Stimulated activated CD8-positive, alpha-beta memory T cell treated with anti-CD3 and anti-CD28 coated beads, Interleukin-15, amount 100 ng/mL, for 4 hours (primary cell): ENCODE measurements at regions not wholly inside any gene's neighbourhood (a gene's known extent, or its start where the extent isn't known, plus 50 kb on each side); places are given as distances from the start of the nearest gene placed in this dataset.
"Not testable (repeated sequence)": the region's sequence is repeated elsewhere in the genome, so short reads cannot be mapped to it uniquely, and the experiment has no call there.

Experiments
- DNase-seq, 2 donors: peaks; one replicate each; pipeline ENCODE4 v3.0.0-alpha.2; 2020; ENCODE audit warnings: low read depth in 2 of 2

DNA sequence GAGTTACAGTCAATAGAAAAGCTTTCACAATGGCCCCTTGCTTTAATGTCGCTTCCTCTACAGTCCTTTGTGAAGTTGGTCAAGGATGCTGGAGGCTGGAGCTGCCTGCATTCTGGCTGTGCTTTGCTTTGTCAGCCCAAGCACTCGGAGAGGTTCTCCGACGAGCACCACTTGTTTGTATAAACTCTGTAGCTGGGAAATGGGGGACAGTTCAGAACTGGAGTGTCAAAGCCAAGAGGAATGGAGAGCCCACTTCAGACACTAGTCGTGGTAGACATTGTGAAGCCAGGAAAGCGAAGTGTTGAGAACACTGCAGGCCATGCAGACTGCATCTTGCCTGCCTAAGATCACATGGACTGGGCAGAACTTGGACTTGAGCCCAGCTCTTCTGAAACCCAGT is 330.3 kb downstream of the GADD45G start:
- no peak for DNase-seq

DNA sequence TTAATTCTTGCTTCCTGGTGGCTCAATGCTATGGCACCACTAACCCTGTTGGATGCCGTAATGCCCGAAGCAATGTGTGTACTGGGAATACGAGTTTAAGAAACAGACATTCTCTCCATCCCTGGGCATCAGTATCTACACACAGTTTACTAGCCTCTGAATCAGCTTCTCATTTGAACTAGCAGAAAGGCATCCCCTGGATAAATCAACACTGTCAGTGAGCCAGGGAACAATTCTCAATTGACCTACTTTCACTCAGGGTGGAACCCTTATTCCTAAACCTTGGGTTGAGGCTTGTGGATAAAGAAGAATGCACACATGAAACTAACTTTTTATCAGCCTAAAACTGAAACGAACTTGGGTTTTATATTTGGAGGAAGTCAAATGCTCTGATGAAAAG is 331.0 kb downstream of the GADD45G start:
- DNase-seq, result no peak

DNA sequence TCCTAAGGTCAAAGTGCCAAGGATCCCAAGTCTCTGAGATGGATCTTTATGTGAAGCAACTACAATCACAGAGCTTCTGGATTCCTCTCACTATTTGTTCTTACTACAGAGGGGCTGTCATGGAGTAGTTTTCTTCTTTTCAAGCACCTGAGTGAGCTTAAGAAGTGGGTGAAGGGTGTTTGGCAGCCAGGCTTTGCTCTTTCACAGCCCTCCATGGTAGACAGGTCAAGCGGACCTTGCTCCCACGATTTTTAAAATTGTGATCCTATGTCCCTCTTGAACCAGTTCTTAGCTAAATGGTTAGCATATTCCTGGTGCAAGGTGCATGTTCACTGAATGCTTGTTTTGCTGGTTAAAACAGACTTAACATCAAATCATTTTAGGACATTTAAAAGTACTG is 332.2 kb downstream of the GADD45G start:
- no peak for DNase-seq

DNA sequence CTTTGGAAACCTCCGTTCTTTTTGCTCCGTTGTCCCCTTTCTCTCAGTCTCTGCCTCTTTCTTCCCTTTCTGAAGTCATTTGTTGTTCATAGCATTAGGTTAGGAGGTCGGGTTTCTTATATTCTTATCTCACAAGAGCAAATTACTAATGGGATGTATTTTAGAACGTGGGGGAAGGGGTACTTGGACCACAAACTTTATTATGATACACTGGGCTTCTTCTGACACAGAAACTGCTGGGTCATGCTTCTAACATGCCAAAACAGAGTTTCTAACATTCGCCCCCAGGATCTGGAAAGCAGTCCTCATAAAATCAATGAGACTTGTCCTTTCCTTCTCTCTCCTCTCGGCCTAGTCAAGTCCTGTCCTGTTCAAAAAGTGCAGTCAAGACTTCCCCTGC is 334.4 kb downstream of the GADD45G start:
- DNase-seq, result no peak

DNA sequence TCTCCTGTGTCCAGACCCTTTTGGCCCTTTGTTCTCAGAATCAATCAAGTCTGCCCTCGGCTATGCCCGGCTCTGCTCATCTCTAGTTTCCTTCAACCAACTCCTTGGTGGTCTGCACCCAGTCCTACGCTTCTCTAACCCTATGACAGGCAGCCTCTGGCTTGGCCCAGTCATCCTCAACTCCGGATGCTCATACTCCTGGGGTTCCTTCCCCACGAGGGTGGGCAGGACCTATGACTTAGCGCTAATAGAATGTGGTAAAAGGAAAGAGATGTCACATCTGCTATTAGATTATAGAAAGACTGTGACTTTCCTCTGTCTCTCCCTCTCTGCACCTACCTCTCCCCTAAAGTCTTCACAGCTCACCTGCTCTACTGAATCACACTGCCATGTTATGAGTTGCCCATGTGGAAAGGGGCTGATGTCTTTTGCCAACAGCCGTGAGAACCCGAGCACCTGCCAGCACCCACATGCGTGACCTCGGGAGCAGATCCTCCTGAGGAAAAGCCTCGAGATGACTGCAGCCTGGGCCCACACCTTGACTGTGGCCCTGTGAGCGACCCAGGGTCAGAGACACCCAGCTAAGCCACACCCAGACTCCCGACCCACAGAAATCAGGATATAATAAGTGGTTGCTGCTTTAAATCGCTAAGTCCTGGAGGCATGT is 334.9 kb downstream of the GADD45G start:
- DNase-seq, result no peak

DNA sequence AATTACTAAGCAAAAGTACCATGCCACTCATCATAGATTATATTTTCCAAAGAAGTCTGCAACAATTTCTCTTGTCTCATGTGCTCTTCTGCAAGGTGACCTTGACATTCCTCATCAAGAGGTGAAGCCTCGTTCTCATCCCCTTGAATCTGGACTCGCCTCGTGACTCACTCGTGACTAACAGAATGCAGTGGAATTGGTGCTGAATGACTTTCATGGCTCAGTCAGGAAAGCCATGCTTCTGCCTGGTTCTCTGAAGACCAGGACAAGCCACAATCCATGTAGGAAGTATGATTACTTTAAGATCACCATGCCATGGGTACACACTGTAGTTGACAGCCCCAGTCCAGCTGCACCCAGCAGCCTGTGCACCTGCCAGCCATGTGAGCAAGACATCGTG is 335.8 kb downstream of the GADD45G start:
- DNase-seq, result no peak

DNA sequence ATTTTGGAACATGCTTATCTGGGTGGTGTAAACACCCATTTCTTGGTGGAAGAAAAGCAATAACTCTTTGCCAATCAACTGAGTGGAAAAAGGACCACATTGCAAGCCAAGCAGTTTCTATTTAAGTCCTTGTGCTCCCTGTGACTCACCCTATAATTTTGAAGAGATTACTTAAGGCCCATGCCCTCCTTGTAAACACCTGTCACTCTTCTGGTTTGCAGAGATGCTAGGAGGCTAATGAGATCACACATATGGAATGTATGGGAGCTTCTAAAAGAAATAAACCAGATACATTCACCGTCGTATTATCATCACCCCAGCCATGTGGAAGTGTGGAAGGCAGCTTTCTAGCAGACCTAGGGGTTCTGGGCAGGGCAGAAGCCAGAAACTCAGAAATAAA is 337.1 kb downstream of the GADD45G start:
- DNase-seq, result no peak

DNA sequence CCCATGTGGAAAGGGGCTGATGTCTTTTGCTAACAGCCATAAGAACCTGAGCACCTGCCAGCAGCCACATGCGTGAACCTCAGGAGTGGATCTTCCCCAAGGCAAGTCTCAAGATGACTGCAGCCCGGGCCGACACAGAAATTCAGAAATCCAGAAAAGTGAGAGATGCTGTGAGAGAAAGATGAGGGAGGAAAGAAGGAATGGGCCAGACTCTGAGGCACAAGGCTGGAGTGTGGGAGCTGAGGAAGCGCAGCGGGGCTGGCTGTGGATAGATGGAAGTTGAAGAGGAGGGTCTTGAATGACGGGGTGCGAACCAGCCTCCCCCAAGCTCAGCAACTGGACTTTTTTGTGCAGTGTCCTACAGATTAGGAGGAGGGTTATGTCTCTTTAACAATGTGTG is 337.8 kb downstream of the GADD45G start:
- no peak for DNase-seq

DNA sequence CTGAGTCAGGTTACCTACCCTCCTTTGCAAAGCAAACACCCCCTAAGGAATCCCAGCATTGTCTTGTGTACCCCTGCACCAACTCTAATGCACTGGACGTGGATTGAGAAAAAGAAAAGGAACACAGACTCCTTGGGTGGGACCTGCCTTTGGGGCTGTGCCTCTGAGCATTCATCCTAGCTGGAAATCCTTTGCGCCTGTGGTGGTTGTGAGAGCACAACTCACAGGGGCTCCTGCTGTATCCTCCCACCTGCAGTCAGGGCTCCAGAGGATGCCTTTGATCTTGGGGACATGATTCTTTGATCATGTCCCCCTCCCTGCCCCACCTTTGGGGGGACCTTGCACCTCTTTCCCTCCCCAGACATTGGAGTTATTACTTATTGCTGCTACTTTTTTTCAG is 338.5 kb downstream of the GADD45G start:
- no peak for DNase-seq

DNA sequence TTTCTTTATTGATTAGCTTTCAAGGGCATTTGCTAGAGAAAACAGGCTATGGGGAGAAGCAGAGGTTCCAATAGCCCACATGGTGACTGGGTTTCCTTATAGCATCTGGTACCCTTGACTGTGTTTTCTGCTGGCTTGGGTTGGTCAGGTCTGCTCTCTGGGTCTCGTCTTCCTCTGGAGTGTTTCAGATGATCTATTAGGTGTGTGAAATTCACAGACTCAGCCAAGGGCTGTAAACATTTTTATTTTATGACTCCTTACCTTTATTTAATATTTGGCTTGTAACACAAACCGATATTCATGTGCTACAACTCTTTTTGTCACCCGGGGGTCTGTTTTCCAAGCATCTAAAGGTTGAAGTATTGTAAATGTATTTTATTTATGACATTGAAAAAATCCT is 338.9 kb downstream of the GADD45G start:
- no peak for DNase-seq

DNA sequence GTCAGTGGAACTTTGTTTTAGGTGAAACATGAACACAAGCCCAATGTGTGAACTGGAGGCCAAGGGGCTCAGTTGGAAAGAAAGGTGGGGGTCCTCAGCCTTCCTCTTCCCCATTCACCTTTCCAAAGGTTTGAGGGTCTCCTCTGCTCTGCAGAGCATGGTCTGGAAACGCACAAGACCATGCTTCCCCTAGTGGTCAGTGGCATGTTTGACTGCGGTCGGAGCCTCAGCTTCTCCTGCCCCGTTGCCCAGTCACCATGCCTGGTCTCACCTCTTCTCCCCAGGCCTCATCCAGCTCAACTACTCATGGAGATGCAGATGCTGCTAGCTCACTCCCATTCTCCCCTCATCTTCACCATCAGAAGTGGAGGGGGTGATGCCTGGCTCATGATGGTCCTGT is 340.3 kb downstream of the GADD45G start:
- no peak for DNase-seq

DNA sequence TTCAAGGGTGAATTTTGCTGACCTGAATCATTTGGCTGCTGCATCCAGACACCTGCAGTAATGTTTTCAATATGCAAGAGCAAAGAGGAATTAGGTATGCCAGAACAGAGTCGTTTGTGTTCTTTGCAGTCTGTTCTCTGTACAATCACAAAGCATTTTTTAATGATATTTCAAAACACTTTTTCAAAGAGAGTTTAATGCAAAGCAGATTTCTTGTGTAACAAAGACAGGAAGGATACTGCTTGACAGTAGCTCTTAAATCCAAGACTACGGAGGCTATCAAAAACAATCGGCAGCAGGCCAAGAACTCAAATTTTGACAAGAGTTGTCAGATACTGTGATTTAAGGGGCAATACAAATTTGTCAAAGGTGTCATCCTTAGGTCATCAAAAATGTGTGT is 341.9 kb downstream of the GADD45G start:
- DNase-seq, result no peak

DNA sequence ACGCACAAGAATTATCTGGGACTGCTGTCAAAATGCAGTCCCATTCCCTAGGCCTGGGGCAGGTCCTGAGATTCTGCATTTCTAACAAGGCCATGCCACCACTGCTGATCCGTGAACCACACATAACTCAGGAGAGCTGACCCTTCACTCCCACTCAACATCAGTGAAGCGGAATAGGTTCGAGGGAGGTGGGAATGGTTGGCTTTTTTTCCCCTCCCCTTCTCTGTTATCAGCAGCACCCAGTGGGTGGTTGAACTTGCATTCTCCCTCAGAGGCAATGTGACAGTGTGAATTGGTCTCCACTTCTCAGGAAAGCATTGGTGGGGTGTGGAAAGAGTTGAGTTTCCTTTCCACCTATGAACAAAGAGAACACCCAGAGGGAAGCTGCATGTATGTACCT is 344.3 kb downstream of the GADD45G start:
- DNase-seq, result no peak

DNA sequence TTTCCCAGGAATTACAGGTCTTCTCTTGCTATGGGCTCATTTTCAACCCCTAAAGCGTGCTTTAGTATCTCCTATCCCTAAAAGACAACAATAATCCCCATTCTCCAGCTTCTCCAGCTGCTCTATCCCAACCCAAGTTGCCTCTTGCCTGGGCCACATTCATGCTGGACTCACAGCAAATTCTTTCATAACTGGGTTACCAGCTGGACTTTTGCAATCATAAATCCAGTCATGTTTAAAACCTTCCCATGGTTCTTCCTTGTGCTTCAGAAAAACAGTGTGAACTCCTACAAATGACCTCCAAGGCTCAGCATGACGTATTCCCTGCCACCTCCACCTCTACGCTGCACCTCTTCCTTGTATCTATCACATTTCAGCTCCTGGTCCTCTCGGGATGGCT is 346.9 kb downstream of the GADD45G start:
- DNase-seq, result no peak

DNA sequence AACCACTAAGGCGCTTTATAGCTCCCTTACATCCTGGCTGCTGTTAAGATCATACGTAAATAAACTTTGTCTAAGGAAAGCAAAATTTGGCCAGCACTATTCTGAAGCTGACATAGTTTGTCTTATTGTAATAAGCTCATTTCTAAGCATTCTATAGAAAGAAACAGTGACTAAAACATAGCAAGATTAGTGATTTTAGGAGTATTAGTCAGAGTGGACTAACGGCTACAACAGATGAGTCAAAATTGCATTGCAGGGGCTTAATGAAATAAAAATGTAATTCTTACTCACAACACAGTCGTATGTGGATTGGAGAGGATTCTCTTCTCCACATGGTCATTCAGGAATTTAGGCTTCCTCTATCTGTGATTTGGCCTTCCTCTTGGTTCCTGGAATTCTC is 347.6 kb downstream of the GADD45G start:
- no peak for DNase-seq

DNA sequence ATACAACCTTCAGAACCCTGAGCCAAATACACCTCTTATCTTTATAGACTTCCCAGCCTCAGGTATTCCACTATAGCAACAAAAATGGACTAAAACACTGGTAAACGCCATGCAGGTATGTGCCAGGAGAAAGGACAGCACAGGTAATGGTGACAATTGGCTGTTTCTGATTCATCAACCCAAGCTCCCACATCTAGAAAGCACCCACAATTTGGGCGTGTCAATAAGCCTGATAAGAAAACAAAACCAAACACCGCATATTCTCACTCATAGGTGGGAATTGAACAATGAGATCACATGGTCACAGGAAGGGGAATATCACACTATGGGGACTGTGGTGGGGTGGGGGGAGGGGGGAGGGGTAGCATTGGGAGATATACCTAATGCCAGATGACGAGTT is 348.5 kb downstream of the GADD45G start:
- not testable (repeated sequence) for DNase-seq

DNA sequence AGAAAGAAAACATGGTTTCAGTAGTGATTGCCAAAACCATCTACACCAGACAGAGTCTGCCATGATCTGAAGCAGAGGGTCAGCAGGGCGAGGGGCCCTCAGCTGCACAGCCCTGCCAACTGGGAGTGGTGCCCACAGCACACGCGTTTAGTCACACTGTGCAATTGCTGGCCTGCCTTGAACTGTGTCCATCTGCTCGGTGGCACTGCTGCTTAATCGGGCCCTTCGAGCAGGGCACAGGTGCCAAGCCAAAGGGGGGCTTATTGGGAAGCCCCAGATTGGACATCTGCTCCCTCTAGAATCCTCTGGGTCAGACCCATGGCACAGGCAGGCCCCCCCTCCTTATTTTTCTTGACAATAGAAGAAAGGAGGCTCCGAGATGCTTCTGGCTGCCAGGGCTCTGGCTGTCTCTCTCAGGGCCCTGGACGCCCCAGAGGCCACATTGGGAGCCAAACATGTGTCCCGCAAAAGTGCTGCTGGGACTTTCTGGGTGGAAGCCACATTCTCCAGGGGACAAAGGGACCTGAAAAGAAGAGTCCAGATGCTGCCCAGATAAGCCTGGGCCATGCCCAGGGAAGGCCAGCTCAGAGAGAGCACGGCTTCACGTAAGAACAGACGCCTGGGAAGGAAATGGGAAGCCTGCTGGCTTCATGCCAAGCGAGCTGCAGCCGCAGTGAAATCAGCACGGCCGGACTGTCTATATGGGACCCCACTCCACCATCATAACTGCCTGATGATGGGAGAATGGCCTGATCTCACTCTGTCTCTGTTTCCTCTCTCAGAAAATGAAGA is 349.2 kb downstream of the GADD45G start:
- DNase-seq, result no peak

DNA sequence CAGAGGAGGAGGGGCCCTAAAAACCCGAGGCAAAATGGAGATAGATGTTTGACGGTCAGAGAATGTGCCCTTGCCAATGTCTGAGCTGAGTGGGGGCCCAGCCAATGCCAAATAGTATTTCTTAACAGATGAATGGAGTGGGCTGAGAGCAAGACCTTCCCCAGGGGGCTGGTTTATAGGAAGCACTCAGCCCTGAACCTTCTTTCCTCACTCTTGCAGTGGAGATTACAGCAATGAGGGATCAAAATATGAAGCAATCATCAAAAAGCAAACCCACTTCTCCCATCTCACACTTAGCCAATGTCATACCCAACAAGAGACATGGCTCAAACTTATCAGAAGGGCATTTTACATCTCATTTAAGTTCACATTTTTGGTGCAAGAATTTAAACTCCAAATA is 350.3 kb downstream of the GADD45G start:
- no peak for DNase-seq

DNA sequence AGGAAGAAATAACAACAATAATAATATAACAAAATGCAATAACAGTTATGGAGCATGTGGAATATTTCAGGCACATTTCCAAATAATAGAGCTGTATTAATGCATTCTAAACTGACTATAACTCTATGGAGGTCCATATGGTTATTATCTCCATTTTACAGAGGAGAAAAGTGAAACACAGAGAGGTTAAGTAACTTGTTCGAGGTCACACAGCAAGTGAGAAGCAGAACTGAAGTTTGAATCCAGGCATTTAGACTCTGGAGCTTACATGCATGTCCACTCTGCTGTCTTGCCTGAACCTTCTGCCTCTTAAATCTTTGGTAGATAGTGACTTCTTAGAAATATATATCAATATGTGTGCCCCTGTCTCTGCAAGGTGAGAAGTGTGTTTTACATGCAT is 350.8 kb downstream of the GADD45G start:
- no peak for DNase-seq

DNA sequence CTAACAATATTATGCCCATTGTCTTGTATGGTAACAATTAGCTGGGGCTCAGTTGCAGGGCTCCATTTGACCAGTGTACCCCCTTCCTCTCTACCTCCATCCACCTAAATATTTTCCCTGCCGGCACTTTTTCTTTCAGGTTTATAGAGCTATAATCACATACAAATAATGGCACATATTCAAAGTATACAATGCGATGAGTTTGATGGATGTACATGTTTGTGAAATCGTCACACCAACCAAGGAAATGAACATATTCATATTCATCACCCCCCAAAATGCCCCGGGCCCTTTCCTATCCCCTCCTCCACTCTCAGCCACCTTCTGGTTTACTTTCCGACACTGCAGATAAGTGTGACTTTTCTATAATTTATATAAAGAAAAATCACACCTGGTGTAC is 351.5 kb downstream of the GADD45G start:
- DNase-seq, result no peak

DNA sequence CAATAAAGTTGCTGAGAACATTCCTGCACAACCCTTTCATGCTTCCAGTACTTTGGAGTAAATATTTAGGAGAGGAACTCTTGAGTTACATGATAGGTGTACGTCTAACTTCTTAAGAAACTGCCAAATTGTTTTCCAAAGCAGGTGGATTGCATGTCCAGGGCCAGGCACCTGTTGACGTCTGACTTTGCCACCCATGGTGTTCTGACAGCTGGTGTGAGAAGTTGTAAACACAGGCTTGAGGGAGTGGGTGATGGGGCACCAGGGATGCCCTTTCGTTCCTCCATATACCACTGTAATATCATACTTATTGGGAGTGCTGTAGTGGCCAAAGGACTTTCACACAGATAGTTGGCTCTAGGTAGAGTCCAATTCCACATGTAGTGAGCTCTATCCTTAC is 352.1 kb downstream of the GADD45G start:
- DNase-seq, result no peak

DNA sequence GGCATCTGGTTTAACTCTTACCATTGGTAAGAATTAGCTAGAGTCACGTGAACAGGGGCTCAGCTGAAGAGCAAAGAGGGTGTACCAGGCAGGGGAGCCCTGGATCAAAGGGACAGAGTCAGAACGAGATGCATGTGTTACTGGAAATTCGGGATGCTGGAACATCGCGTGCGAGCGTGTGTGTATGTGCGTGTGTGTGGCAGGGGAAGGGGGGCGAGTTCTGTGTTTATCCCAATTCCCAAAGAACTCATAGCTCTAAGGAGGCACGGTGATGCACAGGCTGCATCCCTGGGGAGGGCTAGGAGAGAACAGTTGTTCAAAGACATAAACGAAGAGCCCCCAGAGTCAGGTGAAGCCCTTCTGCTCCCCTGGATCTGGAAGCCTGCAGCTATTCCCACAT is 353.3 kb downstream of the GADD45G start:
- no peak for DNase-seq

DNA sequence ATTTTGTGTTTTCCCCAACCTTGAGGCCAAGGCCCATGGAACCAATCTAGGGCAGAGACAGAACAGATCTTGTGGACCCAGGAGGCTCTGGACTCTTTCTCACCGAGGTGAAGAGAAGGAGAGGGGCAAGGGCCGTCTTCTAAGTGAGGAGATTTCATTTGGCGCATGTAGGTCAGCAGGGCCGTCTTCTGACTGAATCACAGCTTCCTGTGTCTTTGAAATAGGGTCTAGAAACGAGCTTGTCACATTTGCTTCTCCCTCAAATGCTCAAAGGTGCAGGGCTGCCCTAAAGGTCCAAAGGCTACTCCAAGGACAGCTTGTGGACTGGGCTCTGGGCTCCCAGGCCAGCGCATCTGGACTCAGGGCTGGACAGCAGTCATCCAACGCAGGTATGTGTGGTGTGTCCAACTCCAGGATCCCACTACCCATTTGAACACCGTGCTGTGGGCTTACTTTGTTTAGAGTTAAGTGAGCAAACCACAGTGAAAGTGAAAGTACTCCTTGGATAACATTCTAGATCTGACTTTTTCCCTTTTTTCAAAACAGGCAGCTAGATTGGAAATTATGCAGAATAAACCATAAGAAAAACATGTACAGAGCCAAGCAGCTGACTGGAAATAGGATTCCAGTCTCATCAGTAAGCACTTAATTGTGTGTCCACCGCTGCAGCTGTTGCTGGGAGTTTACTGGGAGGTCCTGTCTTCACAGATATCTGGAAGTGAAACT is 357.0 kb downstream of the GADD45G start:
- no peak for DNase-seq
